Activated B cell treated with CpG ODN at 0.5 μM for 24 hours (primary cell): ENCODE measurements at regions not wholly inside any gene's neighbourhood (a gene's known extent, or its start where the extent isn't known, plus 50 kb on each side); places are given as distances from the start of the nearest gene placed in this dataset.

Experiments
- ATAC-seq: fragments of 200-7000 bp; cut with Tn5 transposase; one replicate; pipeline ENCODE4 v1.10.0; 2021; ENCODE audit warnings: low read depth, mild to moderate bottlenecking, moderate library complexity
- CTCF ChIA-PET: fragments of 350-600 bp; sonication (Branson Sonifier 250); formaldehyde crosslinking; loops from one replicate; lab custom pipeline; 2021; ENCODE audit warnings: antibody characterized with exemption; lab: Charles Lee
- POLR2A ChIA-PET: fragments of 350-600 bp; sonication (Branson Sonifier 250); formaldehyde crosslinking; loops from one replicate; lab custom pipeline; 2021; ENCODE audit warnings: antibody characterized with exemption; lab: Charles Lee
- DNase-seq: peaks from one replicate; pipeline ENCODE4 v3.0.0; 2022
- H3K27ac Mint-ChIP-seq: one replicate; pipeline ENCODE4 v1.8.0; 2020; ENCODE audit warnings: mixed read lengths
- H3K27me3 Mint-ChIP-seq: one replicate; pipeline ENCODE4 v1.8.0; 2021; ENCODE audit warnings: mixed read lengths
- H3K36me3 Mint-ChIP-seq: one replicate; pipeline ENCODE4 v1.8.0; 2021; ENCODE audit warnings: low read depth, mixed read lengths
- H3K4me1 Mint-ChIP-seq: one replicate; pipeline ENCODE4 v1.8.0; 2021; ENCODE audit warnings: mixed read lengths
- H3K4me3 Mint-ChIP-seq: one replicate; pipeline ENCODE4 v1.8.0; 2020; ENCODE audit warnings: mild to moderate bottlenecking, mixed read lengths
- H3K9me3 Mint-ChIP-seq: one replicate; pipeline ENCODE4 v1.8.0; 2020; ENCODE audit warnings: mixed read lengths
- intact Hi-C: fragments of 100-400 bp; cut with micrococcal nuclease; formaldehyde crosslinking; loops from one replicate; pipeline ENCODE4 v1.15.1; 2024
- TF ChIP-seq, protein P1 (sequence below): fragments of 200-600 bp; IDR thresholded peaks from one replicate; pipeline ENCODE4 v1.8.0; 2022; ENCODE audit warnings: antibody characterized with exemption, mild to moderate bottlenecking

DNA sequence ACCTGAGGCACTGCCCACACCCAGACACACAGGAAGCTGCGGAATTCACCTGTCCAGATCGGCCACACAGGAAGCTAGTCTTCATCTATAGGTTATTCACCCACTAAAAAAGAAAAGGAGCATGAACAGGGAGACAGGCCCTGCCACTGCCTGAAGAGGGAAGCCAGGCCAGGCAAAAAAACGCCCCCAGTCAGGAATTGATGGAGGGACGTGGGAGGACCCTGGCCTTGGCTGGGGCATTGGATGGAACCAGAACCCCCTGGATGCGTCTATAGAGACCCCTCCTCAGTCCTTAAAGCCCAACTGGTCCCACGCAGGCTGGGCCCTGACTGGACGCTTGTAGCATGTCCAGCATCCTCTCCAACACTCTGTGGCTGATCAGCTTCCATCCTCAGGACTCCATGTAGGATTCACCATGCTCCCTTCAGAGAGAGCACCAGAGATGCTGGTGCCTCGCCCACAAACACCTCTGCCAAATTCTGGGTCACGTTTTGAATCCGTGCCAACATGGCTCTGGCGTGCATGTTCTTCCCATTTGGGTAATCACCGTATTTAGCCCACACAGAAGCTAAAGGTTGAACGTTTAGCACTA, 259.3 kb upstream of the TCERG1L start:
- ChIA-PET CTCF (no interaction called here), POLR2A (no interaction called here)
- Mint-ChIP-seq H3K4me1 (no peaks in the 10 kb centered on the region), H3K4me3 (no peak overlapping the region), H3K9me3 (peaks cover 5% of the 10 kb centered on the region), H3K27me3 (no peaks in the 10 kb centered on the region), H3K36me3 (no peaks in the 10 kb centered on the region), H3K27ac (no peak overlapping the region)
- no peak for DNase-seq
- no peak for ATAC-seq
- intact Hi-C loops: no loop called here
- TF ChIP-seq, protein P1, sequence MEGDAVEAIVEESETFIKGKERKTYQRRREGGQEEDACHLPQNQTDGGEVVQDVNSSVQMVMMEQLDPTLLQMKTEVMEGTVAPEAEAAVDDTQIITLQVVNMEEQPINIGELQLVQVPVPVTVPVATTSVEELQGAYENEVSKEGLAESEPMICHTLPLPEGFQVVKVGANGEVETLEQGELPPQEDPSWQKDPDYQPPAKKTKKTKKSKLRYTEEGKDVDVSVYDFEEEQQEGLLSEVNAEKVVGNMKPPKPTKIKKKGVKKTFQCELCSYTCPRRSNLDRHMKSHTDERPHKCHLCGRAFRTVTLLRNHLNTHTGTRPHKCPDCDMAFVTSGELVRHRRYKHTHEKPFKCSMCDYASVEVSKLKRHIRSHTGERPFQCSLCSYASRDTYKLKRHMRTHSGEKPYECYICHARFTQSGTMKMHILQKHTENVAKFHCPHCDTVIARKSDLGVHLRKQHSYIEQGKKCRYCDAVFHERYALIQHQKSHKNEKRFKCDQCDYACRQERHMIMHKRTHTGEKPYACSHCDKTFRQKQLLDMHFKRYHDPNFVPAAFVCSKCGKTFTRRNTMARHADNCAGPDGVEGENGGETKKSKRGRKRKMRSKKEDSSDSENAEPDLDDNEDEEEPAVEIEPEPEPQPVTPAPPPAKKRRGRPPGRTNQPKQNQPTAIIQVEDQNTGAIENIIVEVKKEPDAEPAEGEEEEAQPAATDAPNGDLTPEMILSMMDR: no peak

DNA sequence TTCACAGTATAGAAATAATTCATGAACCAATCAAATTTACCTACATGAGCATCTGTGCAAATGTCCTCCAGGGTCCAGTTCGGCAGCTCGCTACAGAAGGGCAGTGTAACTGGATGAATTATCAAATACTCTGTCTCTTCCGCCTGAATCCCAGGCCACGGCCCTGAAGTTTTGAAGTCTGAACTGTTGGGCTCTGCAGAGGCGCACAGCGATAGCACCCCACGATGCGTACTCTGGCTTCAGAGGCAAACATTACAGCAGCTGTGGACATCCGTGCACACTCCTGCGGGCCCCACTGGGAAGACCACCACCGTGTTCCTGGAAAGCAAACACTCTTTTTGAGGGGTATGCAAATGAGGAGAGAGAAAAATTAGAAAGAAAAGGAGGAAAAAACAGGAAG, 259.8 kb upstream of the TCERG1L start:
- no peak overlapping the region for H3K27ac Mint-ChIP-seq
- no peak overlapping the region for H3K4me3 Mint-ChIP-seq
- intact Hi-C loops: no loop called here
- H3K36me3 Mint-ChIP-seq: no peaks in the 10 kb centered on the region
- H3K27me3 Mint-ChIP-seq: no peaks in the 10 kb centered on the region
- DNase-seq: no peak
- no peaks in the 10 kb centered on the region for H3K4me1 Mint-ChIP-seq
- POLR2A ChIA-PET: no interaction called here
- peaks cover 2% of the 10 kb centered on the region for H3K9me3 Mint-ChIP-seq
- TF ChIP-seq, protein P1: no peak
- CTCF ChIA-PET: no interaction called here
- ATAC-seq: no peak

DNA sequence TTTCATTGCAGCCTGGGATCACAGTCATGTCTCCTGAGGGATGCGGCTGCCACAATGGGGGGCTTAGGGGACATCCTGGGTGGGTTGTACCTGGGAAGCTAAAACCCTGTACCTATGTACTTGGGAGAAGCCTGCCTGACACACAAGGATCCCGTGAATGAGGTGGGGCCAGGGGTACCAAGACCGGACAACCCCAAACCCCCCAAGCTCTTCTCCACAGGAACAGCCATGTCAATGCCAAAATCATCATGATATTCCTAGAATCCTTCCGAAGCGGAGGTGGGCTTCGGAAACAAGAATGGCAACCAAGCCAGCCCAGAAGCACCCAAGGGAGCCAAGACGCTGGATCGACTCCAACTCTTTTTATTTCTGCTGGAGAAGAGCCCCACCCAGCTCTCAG, 260.3 kb upstream of the TCERG1L start:
- no peaks in the 10 kb centered on the region for H3K9me3 Mint-ChIP-seq
- no peaks in the 10 kb centered on the region for H3K4me1 Mint-ChIP-seq
- intact Hi-C loops: no loop called here
- TF ChIP-seq, protein P1: no peak
- H3K27ac Mint-ChIP-seq: no peak overlapping the region
- no peak overlapping the region for H3K4me3 Mint-ChIP-seq
- H3K36me3 Mint-ChIP-seq: no peaks in the 10 kb centered on the region
- ATAC-seq (no peak), DNase-seq (no peak)
- H3K27me3 Mint-ChIP-seq: no peaks in the 10 kb centered on the region
- ChIA-PET CTCF (no interaction called here), POLR2A (no interaction called here)

DNA sequence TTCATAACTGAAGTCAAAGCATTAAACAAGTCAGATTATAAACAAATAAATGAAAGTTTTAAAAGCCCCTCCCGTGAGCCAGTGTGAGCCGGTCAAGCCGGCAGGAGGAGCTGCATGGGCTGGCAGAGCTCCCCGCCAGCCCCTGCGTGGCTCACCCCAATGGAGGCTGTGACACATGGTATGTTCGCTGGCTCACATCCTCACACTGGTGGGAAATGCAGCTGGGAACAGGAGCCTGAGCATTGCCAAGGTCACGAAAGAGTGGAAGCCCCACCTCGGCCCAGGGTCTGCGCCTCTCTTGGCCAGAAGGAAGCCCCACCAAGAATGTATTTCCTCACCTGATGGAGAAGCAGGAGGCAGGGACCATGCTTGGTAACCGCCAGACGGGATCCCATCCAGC, 261.7 kb upstream of the TCERG1L start:
- Mint-ChIP-seq H3K4me3 (no peak overlapping the region), H3K9me3 (no peaks in the 10 kb centered on the region), H3K4me1 (no peaks in the 10 kb centered on the region), H3K27me3 (no peaks in the 10 kb centered on the region), H3K27ac (no peak overlapping the region), H3K36me3 (no peaks in the 10 kb centered on the region)
- DNase-seq (no peak), ATAC-seq (no peak)
- ChIA-PET CTCF (no interaction called here), POLR2A (no interaction called here)
- TF ChIP-seq, protein P1: no peak
- intact Hi-C loops: no loop called here

DNA sequence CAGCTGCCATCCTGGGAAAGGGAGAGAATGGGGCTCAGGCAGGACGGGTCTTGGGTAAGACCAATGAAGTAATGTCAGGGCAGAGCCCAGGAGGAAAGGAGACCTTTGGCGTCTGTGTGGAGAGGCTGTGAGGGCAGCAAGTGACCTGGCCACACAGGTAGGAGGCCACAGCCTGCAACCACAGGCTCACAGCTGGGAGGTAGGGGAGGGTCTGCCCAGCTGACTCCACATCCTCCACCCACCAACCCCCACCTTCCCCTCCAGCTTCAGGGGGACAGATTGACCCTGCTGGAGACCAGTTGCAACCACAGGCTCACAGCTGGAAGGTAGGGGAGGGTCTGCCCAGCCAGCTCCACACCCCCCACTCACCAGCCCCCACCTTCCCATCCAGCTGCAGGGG, 262.2 kb upstream of the TCERG1L start:
- Mint-ChIP-seq H3K27me3 (no peaks in the 10 kb centered on the region), H3K4me3 (no peak overlapping the region), H3K36me3 (no peaks in the 10 kb centered on the region), H3K4me1 (no peaks in the 10 kb centered on the region), H3K27ac (no peak overlapping the region), H3K9me3 (no peaks in the 10 kb centered on the region)
- POLR2A ChIA-PET: no interaction called here
- DNase-seq: no peak
- no peak for ATAC-seq
- intact Hi-C loops: no loop called here
- TF ChIP-seq, protein P1: no peak
- CTCF ChIA-PET: no interaction called here
